ENCODE measurements at regions not wholly inside any gene's neighbourhood (a gene's known extent, or its start where the extent isn't known, plus 50 kb on each side); places are given as distances from the start of the nearest gene placed in this dataset.

DNA sequence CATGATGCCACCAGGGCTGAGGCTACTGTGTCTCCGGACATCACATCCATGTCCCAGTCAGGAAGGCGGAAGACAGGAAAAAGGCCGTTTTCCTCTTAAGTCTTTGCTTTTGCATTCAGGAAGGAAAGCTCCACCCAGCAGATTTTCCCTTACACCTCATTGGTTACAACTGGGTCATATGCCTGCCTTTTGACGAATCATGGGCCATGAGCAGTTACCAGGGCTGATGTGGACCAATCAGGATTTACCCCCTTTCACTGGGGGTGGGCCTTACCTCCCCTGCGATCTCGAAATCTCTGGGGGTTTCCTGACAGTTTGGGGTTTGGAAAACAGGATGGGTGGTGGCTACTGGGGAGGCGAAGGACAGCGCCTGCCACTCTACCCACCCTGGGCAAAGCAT lies 52.5 kb upstream of the GRPEL1 start:
- no peak for ATAC-seq (ENCODE audit: poor library complexity)
- H3K27ac Mint-ChIP-seq = no peak overlapping the region
- Histone ChIP-seq H3K27me3 (ENCODE audit: control insufficient read depth in 1 of 2, insufficient read depth in 2 of 2, low read length in 2 of 2) (peaks cover 6 to 8% of the 10 kb centered on the region in 2 experiments), H3K9me3 (ENCODE audit: control insufficient read depth in 1 of 2, insufficient read depth in 1 of 2, low read length in 2 of 2) (peaks cover 0 to 16% of the 10 kb centered on the region in 2 experiments), H3K36me3 (ENCODE audit: insufficient read depth, low read length) (no peaks in the 10 kb centered on the region), H3K27ac (ENCODE audit: low read depth in 1 of 2, low read length in 2 of 2) (no peak overlapping the region), H3K4me3 (ENCODE audit: low read length) (no peak overlapping the region), H3K4me1 (ENCODE audit: insufficient read depth, low read length) (no peaks in the 10 kb centered on the region)
- no peak overlapping the region for H3K4me3 Mint-ChIP-seq
- intact Hi-C loops (cut with DNase I, micrococcal nuclease) = no loop called here
- CTCF ChIA-PET = no interaction called here
- POLR2A ChIA-PET = no interaction called here
- H3K9me3 Mint-ChIP-seq = peaks cover 7% of the 10 kb centered on the region
- TF ChIP-seq, protein P1, sequence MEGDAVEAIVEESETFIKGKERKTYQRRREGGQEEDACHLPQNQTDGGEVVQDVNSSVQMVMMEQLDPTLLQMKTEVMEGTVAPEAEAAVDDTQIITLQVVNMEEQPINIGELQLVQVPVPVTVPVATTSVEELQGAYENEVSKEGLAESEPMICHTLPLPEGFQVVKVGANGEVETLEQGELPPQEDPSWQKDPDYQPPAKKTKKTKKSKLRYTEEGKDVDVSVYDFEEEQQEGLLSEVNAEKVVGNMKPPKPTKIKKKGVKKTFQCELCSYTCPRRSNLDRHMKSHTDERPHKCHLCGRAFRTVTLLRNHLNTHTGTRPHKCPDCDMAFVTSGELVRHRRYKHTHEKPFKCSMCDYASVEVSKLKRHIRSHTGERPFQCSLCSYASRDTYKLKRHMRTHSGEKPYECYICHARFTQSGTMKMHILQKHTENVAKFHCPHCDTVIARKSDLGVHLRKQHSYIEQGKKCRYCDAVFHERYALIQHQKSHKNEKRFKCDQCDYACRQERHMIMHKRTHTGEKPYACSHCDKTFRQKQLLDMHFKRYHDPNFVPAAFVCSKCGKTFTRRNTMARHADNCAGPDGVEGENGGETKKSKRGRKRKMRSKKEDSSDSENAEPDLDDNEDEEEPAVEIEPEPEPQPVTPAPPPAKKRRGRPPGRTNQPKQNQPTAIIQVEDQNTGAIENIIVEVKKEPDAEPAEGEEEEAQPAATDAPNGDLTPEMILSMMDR (IDR thresholded peaks at IDR 0.05) = no peak
- peaks cover 35% of the 10 kb centered on the region for H3K27me3 Mint-ChIP-seq
- no peaks in the 10 kb centered on the region for H3K4me1 Mint-ChIP-seq (ENCODE audit: low read depth)
- no peak for DNase-seq
- H3K36me3 Mint-ChIP-seq (ENCODE audit: low read depth) = no peaks in the 10 kb centered on the region

DNA sequence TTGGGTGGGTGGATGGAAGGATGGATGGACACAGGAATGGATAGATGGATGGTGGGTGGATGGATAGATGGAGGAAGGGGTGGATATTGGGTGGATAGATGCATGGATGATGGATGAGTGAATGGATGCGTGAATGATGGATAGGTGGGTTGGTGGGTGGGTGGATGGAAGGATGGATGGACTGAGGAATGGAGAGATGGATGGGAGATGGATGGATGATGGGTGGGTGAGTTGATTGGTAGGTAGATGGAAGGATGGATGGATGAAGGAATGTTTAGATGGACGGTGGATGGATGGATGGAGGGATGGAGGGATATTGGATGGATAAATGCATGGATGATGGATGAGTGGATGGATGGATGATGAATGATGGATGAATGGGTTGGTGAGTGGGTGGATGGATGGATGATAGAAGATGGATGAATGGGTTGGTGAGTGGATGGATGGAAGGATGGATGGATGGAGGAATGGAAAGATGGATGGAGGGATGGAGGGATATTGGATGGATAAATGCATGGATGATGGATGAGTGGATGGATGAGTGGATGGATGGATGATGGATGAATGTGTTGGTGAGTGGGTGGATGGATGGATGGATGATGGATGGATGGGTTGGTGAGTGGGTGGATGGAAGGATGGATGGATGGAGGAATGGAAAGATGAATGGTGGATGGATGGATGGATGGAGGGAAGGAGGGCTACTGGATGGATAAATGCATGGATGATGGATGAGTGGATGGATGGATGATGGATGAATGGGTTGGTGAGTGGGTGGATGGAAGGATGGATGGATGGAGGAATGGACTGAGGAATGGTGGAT lies 50.4 kb upstream of the GRPEL1 start:
- CTCF ChIA-PET = no interaction called here
- no peak overlapping the region for H3K4me3 Mint-ChIP-seq
- peaks cover 35% of the 10 kb centered on the region for H3K27me3 Mint-ChIP-seq
- Histone ChIP-seq H3K9me3 (ENCODE audit: control insufficient read depth in 1 of 2, insufficient read depth in 1 of 2, low read length in 2 of 2) (peaks cover 0 to 16% of the 10 kb centered on the region in 2 experiments), H3K4me3 (ENCODE audit: low read length) (no peak overlapping the region), H3K27me3 (ENCODE audit: control insufficient read depth in 1 of 2, insufficient read depth in 2 of 2, low read length in 2 of 2) (peaks cover 6% of the 10 kb centered on the region in 2 experiments), H3K27ac (ENCODE audit: low read depth in 1 of 2, low read length in 2 of 2) (no peak overlapping the region), H3K4me1 (ENCODE audit: insufficient read depth, low read length) (no peaks in the 10 kb centered on the region), H3K36me3 (ENCODE audit: insufficient read depth, low read length) (no peaks in the 10 kb centered on the region)
- H3K36me3 Mint-ChIP-seq (ENCODE audit: low read depth) = no peaks in the 10 kb centered on the region
- ATAC-seq (ENCODE audit: poor library complexity) (no peak), DNase-seq (no peak)
- TF ChIP-seq, protein P1 (IDR thresholded peaks at IDR 0.05) = no peak
- intact Hi-C loops (cut with DNase I, micrococcal nuclease) = no loop called here
- no peaks in the 10 kb centered on the region for H3K4me1 Mint-ChIP-seq (ENCODE audit: low read depth)
- H3K27ac Mint-ChIP-seq = no peak overlapping the region
- POLR2A ChIA-PET = no interaction called here
- H3K9me3 Mint-ChIP-seq = peaks cover 7% of the 10 kb centered on the region

Data from CD4-positive, alpha-beta T cell (primary cell).